Myocyte (in vitro differentiated cells): ENCODE measurements at regions not wholly inside any gene's neighbourhood (a gene's known extent, or its start where the extent isn't known, plus 50 kb on each side); places are given as distances from the start of the nearest gene placed in this dataset.
A peak's percentile ranks its signal among the peaks of the same experiment; 100 is the strongest.

Experiments used
- DNase-seq: peaks from one replicate; pipeline ENCODE4 v3.0.0-alpha.2; 2012; ENCODE audit warnings: low read depth

DNA sequence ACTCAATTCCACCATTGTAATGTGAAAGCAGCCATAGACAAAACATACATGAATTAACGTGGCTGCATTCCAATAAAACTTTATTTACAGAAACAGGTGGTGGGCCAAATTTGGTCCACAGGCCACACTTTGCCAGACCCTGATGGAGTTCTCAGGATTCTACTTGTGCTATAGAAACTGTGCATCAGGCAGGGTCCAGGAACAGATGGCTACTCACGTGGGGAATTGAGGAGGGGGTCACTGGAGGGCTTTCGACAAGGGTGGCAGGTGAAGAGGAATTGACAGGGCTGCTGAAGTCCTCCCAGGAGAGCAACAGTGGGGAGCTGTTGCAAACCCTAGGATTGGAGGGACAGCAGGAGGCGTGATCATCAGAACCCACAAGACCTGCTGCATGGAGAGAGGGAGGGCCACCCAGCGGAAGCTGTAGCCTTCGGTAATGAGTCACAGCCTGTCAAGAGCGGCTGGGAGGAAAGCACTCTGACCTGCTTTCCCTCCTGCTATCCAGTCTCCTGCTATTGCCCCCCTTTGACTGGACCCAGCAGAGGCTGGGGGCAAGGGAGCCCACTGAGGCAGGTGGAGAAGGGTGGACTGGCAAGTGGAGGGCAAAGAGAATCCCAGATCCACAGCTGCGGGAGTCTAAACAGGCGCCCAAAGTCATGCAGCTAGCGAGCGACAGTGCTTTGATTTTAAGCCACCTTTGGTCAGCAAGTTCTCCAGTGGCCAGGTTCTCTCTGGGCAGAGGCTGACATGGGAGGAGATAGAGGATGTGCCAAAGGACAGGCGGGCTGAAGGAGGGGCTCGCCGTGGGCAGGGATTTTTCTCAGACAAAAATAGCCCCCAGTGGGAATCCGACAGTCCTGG lies 138.3 kb upstream of the SMIM23 start:
- DNase-seq: peak; percentile 47

GRCh38 chr5:171647904-171648260 lies 137.7 kb upstream of the SMIM23 start:
- DNase-seq: no peak

DNA sequence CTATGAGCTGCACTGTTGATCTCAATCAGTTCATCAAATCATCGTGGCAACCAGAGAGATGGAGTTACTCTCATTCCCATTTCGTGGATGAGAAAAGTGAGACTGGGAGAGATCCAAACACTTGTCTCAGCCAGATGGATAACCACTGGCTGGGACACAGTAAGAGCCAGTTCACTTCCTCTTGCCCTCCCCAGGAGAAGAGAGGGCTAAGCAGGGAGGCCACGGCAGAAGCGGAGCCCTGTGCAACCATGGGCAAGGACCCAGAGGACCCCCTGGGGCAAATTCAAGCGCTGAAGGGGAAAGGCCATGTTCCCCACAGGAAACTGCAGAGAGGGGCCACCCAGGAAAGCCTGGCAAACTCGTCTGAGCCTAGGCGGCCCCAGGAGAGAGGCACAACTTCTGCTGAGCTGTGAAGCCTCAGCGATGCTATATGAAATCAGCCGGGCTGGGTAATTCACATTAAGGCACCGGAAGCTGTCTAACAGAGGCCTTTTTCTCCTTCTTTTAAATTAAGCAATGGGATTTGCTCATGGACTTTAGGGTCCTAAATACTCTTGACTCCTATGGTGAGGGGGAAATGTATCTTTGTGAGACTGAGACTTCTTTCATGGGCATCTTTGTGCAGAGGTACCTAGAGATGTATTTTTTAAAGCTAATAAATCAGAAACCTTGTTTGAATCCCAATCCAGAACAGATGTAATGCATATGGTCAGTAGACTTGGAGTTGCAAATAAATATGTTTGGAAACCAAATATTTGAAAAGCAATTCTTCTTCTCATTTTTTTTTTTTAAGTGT lies 137.1 kb upstream of the SMIM23 start:
- no peak for DNase-seq

DNA sequence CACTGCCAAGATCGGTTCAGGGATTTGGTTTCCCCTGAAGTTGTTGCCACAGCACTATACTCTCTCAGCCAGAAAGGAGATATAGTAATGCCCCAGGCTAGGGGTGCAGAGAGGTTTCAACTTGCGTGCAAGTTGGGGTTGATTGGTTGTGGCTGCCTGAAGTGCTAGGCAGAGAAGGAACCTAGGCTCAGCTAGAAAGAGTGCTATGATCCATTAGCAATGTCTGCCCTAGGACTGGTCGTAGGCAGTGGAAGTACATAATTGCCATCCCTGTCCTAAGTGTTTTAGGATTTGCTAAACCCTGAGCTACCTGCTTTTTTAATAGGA lies 136.6 kb upstream of the SMIM23 start:
- no peak for DNase-seq

GRCh38 chr5:171650597-171650996 lies 135.0 kb upstream of the SMIM23 start:
- DNase-seq: no peak

- DNase-seq: no peak
Observed at GRCh38 chr5:171651102-171651501, 134.5 kb upstream of the SMIM23 start.

- no peak for DNase-seq
Observed at GRCh38 chr5:171654881-171655280, 130.7 kb upstream of the SMIM23 start.

DNA sequence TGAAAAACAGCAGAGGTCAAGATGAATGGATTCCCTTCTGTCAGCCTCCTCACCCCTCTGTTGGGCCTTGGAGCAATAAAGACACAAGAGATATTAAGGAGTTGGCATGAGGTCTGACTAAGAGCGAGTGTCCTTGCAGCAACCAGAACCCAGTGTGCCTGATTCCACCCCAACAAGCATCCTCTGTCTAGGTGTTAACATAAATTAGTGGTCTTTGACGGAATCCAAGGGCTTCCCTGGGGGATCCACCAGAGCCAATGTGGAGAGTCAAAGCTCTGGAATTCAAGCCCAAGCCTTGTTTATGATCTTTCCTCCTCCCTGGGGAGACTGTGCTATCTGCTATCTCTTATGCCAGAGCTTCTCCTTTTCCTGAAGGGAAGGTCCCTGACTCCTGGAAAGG lies 128.1 kb upstream of the SMIM23 start:
- DNase-seq: no peak

GRCh38 chr5:171659896-171660295 lies 125.7 kb upstream of the SMIM23 start:
- no peak for DNase-seq

- DNase-seq: peak; percentile 12
Observed at GRCh38 chr5:171660434-171660833, 125.2 kb upstream of the SMIM23 start.

GRCh38 chr5:171661143-171661542 lies 124.5 kb upstream of the SMIM23 start:
- no peak for DNase-seq

DNA sequence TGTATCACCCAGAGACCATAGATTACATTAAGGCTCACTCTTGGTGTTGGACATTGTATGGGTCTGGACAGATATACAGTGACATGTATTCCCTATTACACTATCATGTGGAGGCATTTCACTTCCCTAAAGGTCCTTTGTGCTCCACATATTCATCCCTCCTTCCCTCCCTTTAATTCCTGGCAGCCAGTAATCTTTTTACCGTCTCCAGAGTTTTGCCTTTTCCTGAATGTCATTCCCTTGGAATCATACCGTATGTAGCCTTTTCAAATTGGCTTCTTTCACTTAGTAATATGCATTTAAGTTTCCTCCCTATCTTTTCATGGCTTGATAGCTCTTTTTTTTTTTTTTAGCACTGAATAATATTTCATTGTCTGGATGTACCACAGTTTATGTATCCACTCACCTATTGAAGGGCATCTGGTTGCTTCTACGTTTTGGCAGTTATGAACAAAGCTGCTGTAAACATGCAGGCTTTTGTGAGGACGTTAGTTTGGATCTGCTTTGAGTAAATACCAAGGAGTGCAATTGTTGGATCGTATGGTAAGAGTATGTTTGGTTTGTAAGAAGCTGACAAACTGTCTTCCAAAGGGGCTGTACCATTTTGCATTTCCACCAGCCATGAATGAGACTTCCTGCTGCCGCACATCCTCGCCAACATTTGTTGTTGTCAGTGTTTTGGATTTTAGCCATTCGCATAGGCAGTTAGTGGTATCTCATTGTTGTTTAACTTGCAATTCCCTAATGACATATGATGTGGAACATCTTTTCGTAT lies 122.1 kb upstream of the SMIM23 start:
- no peak for DNase-seq

DNA sequence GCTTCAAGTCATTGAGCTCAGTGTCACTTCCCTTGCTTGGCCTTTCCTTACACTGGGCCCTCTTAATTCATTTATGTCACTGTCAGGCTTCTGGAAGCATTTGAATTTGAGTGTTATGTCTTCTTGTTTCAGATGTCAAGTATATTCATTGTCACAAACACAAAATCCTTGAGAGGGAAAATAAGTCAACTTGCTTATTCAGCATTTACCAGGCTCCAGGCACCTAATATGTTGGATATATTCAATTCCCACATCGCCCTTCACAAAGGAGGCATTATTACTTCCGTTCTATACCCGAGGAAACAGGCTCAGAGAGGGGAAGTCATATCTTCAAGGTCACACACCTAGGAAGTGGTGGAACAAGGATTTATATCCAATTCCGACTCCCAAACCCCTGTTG lies 121.1 kb upstream of the SMIM23 start:
- no peak for DNase-seq

DNA sequence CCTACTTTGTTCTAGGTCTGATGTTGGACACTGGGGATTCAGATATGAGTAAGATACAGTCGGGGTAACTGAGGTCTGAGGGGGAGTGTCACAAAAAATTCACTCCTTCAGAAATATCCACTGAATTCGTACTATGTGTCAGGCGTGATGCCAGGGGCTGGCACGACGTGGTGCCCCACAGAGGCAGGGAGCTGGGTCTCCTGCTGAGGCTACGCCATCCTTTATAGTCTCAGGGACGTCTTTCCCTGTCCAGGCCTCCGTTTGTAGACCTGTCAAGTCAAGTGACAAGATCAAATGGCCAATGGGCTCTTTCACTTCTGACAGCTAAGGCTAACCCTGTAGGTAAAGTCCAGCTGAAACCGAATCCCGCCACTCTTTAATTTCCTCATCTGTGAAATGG lies 118.8 kb upstream of the SMIM23 start:
- no peak for DNase-seq

DNA sequence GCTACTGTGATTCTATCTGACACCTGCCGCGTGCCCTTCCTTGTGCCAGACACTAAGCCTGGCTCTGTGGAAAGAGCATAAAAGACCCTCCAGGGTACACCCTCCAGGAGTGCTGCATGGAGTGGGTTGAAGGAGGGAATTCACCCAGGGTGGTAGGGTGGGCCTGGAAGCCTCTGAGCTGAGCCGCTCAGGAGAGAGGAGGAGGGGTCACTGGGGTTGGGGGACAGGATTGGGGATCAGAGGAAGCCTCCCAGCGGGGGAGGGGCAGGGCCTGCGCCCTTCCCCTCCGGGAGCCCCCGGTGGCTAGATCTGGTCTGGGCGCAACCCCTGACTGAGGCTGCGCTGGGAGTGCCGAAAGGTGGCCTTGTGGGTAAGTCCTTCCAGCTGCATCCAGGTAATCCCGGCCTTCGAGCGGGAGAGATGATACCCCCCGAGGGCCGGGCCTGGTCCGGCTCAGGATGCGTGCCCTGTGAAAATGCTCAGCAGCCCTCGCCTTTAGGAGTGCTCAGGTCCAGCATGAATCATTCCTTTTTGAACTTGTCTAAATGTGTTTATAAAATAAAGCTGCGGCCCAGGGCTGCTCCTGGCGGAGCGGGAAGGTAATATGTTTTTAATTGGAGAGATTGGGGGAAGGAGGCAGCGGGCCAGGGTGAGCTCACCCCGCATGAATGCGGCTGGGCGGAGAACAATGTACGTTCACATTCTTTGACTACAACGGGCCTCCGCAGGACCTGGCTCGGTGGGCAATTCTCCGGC lies 118.1 kb upstream of the SMIM23 start:
- DNase-seq: no peak

DNA sequence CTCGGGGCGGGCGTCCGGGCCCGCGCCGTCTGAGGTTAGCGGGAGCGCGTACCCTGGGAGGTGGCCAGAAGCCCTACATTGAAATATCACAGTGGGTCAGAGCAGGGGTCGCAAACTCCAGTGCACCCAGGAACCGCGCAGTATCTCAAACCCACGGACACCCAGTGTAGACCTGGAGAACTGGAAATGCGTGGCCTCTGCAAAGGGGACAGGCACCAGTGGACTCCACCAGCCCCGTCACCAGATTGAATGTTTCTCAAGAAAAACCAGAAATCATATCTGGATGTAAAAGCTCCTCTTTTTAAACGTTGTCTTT lies 117.6 kb upstream of the SMIM23 start:
- DNase-seq: no peak

DNA sequence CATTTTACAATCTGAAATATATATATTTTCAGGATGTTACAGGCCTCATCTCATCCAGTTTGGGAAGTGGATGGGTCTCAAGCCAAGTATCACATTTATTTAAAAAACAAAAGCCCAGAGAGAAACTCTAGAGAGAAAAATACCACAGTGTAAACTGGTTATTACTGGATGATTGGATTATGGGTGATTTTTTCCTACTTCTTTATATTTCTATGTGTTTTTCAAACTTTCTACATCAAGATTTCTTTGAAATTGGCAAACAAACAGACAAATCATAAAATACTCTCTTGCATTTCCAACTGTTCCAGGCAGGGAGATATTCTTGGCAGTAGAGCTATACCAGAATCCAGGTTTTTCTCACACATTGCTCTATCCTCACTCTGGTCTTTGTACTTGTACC lies 116.0 kb upstream of the SMIM23 start:
- DNase-seq: no peak

- no peak for DNase-seq
Observed at GRCh38 chr5:171672556-171672955, 113.1 kb upstream of the SMIM23 start.

GRCh38 chr5:171673328-171673727 lies 112.3 kb upstream of the SMIM23 start:
- no peak for DNase-seq

- no peak for DNase-seq
Observed at GRCh38 chr5:171673840-171674239, 111.8 kb upstream of the SMIM23 start.

DNA sequence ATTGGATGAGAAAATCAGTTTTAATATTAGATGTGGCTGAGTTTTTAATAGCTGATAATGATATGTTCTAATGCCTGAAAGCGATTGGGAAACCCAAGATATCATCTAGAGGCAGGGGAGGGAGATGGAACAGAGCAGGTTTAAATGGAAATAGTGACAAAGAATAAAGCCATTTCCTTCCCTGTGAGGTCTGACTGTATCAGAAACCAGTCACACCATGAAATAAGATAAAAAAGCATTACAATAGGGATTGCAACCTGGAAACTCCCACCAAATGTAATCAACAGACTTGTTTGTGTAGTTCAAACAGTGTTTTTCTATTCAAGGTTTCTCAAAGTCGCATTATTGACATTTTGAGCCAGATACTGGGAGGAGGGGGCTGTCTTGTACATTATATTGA lies 110.1 kb upstream of the SMIM23 start:
- no peak for DNase-seq
